Smooth muscle cell (in vitro differentiated cells): ENCODE measurements at regions not wholly inside any gene's neighbourhood (a gene's known extent, or its start where the extent isn't known, plus 50 kb on each side); places are given as distances from the start of the nearest gene placed in this dataset.

Experiments used
- DNase-seq: peaks from one replicate; lab custom pipeline; 2025; ENCODE audit not compliant: unreplicated experiment; lab: John Stamatoyannopoulos, UW
- H2AFZ ChIP-seq: fragments of 200-600 bp; sonication (generic); 2 replicates; pipeline ENCODE4 v1.6.0; 2016; ENCODE audit warnings: antibody characterized with exemption, low read depth, mild to moderate bottlenecking
- H3F3A ChIP-seq: fragments of 200-600 bp; sonication (generic); 2 replicates; pipeline ENCODE4 v1.6.0; 2017; ENCODE audit warnings: antibody characterized with exemption, low read depth
- H3K27ac ChIP-seq: fragments of 200-600 bp; sonication (generic); 2 replicates; pipeline ENCODE4 v1.5.1; 2016; ENCODE audit warnings: low read depth, mild to moderate bottlenecking
- H3K27me3 ChIP-seq: fragments of 200-600 bp; sonication (generic); 2 replicates; pipeline ENCODE4 v1.6.1; 2016; ENCODE audit warnings: low read depth, mild to moderate bottlenecking
- H3K36me3 ChIP-seq: fragments of 200-600 bp; sonication (generic); 2 replicates; pipeline ENCODE4 v1.5.1; 2016; ENCODE audit warnings: low read depth
- H3K4me1 ChIP-seq: fragments of 200-600 bp; sonication (generic); 2 replicates; pipeline ENCODE4 v1.5.1; 2016; ENCODE audit warnings: low read depth
- H3K4me2 ChIP-seq: fragments of 200-600 bp; sonication (generic); 2 replicates; pipeline ENCODE4 v1.6.0; 2016; ENCODE audit warnings: mild to moderate bottlenecking
- H3K4me3 ChIP-seq: fragments of 200-600 bp; sonication (generic); 2 replicates; pipeline ENCODE4 v1.5.1; 2016; ENCODE audit warnings: mild to moderate bottlenecking
- H3K79me2 ChIP-seq: fragments of 200-600 bp; sonication (generic); 2 replicates; pipeline ENCODE4 v1.6.0; 2016; ENCODE audit warnings: low read depth, mild to moderate bottlenecking
- H3K9ac ChIP-seq: fragments of 200-600 bp; sonication (generic); 2 replicates; pipeline ENCODE4 v1.6.0; 2016; ENCODE audit warnings: low read depth
- H3K9me3 ChIP-seq: fragments of 200-600 bp; sonication (generic); replicated peaks from 2 replicates; pipeline ENCODE4 v1.5.1; 2016; ENCODE audit warnings: low read depth
- H4K20me1 ChIP-seq: fragments of 200-600 bp; sonication (generic); 2 replicates; pipeline ENCODE4 v1.6.0; 2016; ENCODE audit warnings: low read depth
- CTCF ChIP-seq: fragments of 200-600 bp; sonication (generic); IDR thresholded peaks from 2 replicates; pipeline ENCODE4 v1.5.1; 2017; ENCODE audit warnings: borderline replicate concordance, mild to moderate bottlenecking, antibody characterized with exemption; ENCODE audit not compliant: insufficient read depth, poor library complexity, severe bottlenecking
- WGBS: methylation state at CpG from one replicate; pipeline ENCODE4 v1.1.7; 2016; ENCODE audit warnings: low lambda C conversion rate; 5-methylcytosine and 5-hydroxymethylcytosine counted together

- Histone ChIP-seq H3K36me3 (no peaks in the 10 kb centered on the region), H4K20me1 (no peaks in the 10 kb centered on the region)
These were observed 222.8 kb downstream of the SNCAIP start for GRCh38 chr5:122534829-122535228.

GRCh38 chr5:122541388-122541787, 229.4 kb downstream of the SNCAIP start:
- 87% methylated on average over 1 of the region's 1 CpG for WGBS
- no peak for TF ChIP-seq CTCF

More at GRCh38 chr5:122534829-122535228, 222.8 kb downstream of the SNCAIP start:
- no peak for TF ChIP-seq CTCF
- H3K4me1 ChIP-seq: peaks cover 9% of the 10 kb centered on the region
- no peak overlapping the region for H3K9ac ChIP-seq
- H3K79me2 ChIP-seq: no peaks in the 10 kb centered on the region
- no peaks in the 10 kb centered on the region for H3F3A ChIP-seq
- H2AFZ ChIP-seq: no peak overlapping the region
- H3K27me3 ChIP-seq: no peaks in the 10 kb centered on the region
- DNase-seq: no peak
- H3K4me2 ChIP-seq: no peak overlapping the region
- H3K27ac ChIP-seq: no peak overlapping the region
- H3K4me3 ChIP-seq: no peak overlapping the region
- no peaks in the 10 kb centered on the region for H3K9me3 ChIP-seq
- WGBS: 97% methylated on average over 2 of the region's 2 CpGs

GRCh38 chr5:122545986-122546385, 228.9 kb upstream of the SNX2 start:
- Histone ChIP-seq H3K9ac (no peak overlapping the region), H3K4me3 (no peak overlapping the region), H3K27me3 (no peaks in the 10 kb centered on the region), H3F3A (no peaks in the 10 kb centered on the region), H3K79me2 (no peaks in the 10 kb centered on the region), H3K36me3 (no peaks in the 10 kb centered on the region), H2AFZ (no peak overlapping the region), H3K4me1 (no peaks in the 10 kb centered on the region), H3K27ac (no peak overlapping the region), H3K4me2 (peak overlapping the region; percentile 32), H3K9me3 (no peaks in the 10 kb centered on the region), H4K20me1 (no peaks in the 10 kb centered on the region)
- TF ChIP-seq CTCF: no peak
- no peak for DNase-seq
- 51% methylated on average over 3 of the region's 3 CpGs for WGBS

More at GRCh38 chr5:122541388-122541787, 229.4 kb downstream of the SNCAIP start:
- Histone ChIP-seq H3K4me2 (no peak overlapping the region), H3K4me3 (no peak overlapping the region), H2AFZ (no peak overlapping the region), H3K4me1 (no peaks in the 10 kb centered on the region), H3K36me3 (no peaks in the 10 kb centered on the region), H3K9ac (no peak overlapping the region), H3K9me3 (no peaks in the 10 kb centered on the region), H3F3A (no peaks in the 10 kb centered on the region), H4K20me1 (no peaks in the 10 kb centered on the region), H3K27ac (no peak overlapping the region), H3K27me3 (no peaks in the 10 kb centered on the region), H3K79me2 (no peaks in the 10 kb centered on the region)
- DNase-seq: no peak

GRCh38 chr5:122547219-122547618, 227.7 kb upstream of the SNX2 start:
- Histone ChIP-seq H3K4me2 (no peak overlapping the region), H3K4me3 (no peak overlapping the region), H3K9ac (no peak overlapping the region), H4K20me1 (no peaks in the 10 kb centered on the region), H3K9me3 (no peaks in the 10 kb centered on the region), H3K4me1 (no peaks in the 10 kb centered on the region), H3K36me3 (no peaks in the 10 kb centered on the region), H3K79me2 (no peaks in the 10 kb centered on the region), H3K27me3 (no peaks in the 10 kb centered on the region), H3K27ac (no peak overlapping the region), H2AFZ (no peak overlapping the region), H3F3A (no peaks in the 10 kb centered on the region)
- WGBS: 51% methylated on average over 2 of the region's 2 CpGs
- DNase-seq: no peak
- TF ChIP-seq CTCF: no peak
